ENCODE measurements at regions not wholly inside any gene's neighbourhood (a gene's known extent, or its start where the extent isn't known, plus 50 kb on each side); places are given as distances from the start of the nearest gene placed in this dataset.

GRCh38 chr2:82694431-82694830 lies 1764.6 kb downstream of the SUCLG1 start:
- ATAC-seq (no peak), DNase-seq (ENCODE audit: low spot score in 2 of 2) (no peak)
- H3K36me3 Mint-ChIP-seq, result no peaks in the 10 kb centered on the region

GRCh38 chr2:82690757-82691411 lies 1768.2 kb downstream of the SUCLG1 start:
- ATAC-seq, result no peak

More at GRCh38 chr2:82694431-82694830, 1764.6 kb downstream of the SUCLG1 start:
- no peak overlapping the region for H3K27ac Mint-ChIP-seq
- H3K9me3 Mint-ChIP-seq, result peaks cover 0 to 8% of the 10 kb centered on the region in 2 donors

DNA sequence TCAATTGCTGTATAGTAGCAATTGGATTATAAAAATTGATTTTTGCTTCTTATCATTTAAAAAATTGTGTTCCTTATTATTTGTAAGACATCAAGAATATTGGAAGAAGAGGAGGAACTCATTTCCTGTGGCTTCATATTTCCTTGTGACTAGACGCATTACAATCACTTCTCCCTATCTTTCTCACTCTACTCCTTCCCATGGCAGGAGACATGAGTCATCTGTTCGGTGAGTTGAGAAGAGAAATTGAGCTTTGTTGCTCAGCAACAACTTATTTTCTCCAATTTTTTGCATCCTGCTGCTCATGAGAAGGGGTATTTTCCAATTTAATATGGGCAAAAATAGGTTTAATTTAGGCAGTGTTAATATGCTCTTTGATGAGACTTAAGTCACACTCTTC lies 1783.9 kb downstream of the SUCLG1 start:
- H3K36me3 Mint-ChIP-seq, result no peaks in the 10 kb centered on the region
- H3K27ac Mint-ChIP-seq, result no peak overlapping the region
- H3K9me3 Mint-ChIP-seq, result peaks cover 0 to 7% of the 10 kb centered on the region in 2 donors
- no peak for ATAC-seq
- no peak for DNase-seq (ENCODE audit: low spot score in 2 of 2)

More at GRCh38 chr2:82690757-82691411, 1768.2 kb downstream of the SUCLG1 start:
- DNase-seq (ENCODE audit: low spot score in 2 of 2), result no peak
- no peaks in the 10 kb centered on the region for H3K36me3 Mint-ChIP-seq
- H3K9me3 Mint-ChIP-seq, result peaks cover 0 to 4% of the 10 kb centered on the region in 2 donors
- no peak overlapping the region for H3K27ac Mint-ChIP-seq

DNA sequence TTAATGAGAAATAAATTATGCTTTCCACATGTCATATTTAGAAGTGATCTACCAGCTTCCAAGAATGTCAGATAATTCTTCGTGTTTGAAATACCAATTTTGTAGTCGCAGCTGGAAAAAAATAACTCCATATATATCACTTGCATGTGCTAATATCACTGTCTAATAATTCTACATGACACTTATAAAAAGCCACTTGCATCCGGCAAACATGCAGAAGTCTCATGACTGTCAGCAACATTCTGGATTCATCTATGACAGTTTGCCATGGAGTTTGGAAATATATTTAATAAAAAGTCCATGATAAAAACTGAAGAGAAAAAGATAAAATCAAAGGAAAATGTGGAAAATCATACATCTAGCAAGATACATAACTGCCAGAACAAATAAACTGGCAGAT lies 1784.4 kb downstream of the SUCLG1 start:
- H3K36me3 Mint-ChIP-seq, result no peaks in the 10 kb centered on the region
- DNase-seq (ENCODE audit: low spot score in 2 of 2) (no peak), ATAC-seq (no peak)
- peaks cover 0 to 7% of the 10 kb centered on the region in 2 donors for H3K9me3 Mint-ChIP-seq
- no peak overlapping the region for H3K27ac Mint-ChIP-seq

DNA sequence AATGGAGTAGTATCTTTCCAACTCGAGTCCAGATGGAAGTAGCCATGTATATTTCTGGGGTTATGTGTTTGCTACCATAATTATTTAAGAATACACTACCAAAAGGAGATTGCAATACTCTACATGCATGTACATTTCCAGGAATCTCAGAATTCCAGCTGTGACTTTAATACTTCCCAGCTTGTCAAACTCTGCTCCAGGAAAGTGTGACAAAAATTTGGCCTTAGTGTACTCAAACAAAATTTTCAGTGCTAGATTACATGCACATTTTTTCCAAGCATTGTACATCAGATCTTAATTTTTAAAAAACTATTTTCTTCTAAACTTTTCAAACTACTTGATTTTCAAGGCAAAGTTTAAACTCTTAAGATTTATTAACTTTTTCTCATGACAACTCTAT lies 1791.6 kb downstream of the SUCLG1 start:
- DNase-seq (ENCODE audit: low spot score in 2 of 2) (no peak), ATAC-seq (no peak)
- Mint-ChIP-seq H3K9me3 (peaks cover 6 to 12% of the 10 kb centered on the region in 2 donors), H3K27ac (no peak overlapping the region), H3K36me3 (no peaks in the 10 kb centered on the region)

- DNase-seq (ENCODE audit: low spot score in 2 of 2) (no peak), ATAC-seq (no peak)
- Mint-ChIP-seq H3K27ac (no peak overlapping the region), H3K9me3 (peaks cover 6 to 12% of the 10 kb centered on the region in 2 donors), H3K36me3 (no peaks in the 10 kb centered on the region)
Observed at GRCh38 chr2:82665691-82666090, 1793.4 kb downstream of the SUCLG1 start.

GRCh38 chr2:82657106-82657505 lies 1802.0 kb downstream of the SUCLG1 start:
- Mint-ChIP-seq H3K9me3 (peaks cover 5 to 10% of the 10 kb centered on the region in 2 donors), H3K36me3 (peaks cover 0 to 5% of the 10 kb centered on the region in 2 donors), H3K27ac (no peak overlapping the region)
- DNase-seq (ENCODE audit: low spot score in 2 of 2) (no peak), ATAC-seq (no peak)

GRCh38 chr2:82656420-82656819 lies 1802.7 kb downstream of the SUCLG1 start:
- Mint-ChIP-seq H3K36me3 (peaks cover 0 to 5% of the 10 kb centered on the region in 2 donors), H3K27ac (no peak overlapping the region), H3K9me3 (peaks cover 12 to 17% of the 10 kb centered on the region in 2 donors)
- no peak for DNase-seq (ENCODE audit: low spot score in 2 of 2)
- no peak for ATAC-seq

GRCh38 chr2:82652117-82652516 lies 1807.0 kb downstream of the SUCLG1 start:
- DNase-seq (ENCODE audit: low spot score in 2 of 2) (no peak), ATAC-seq (no peak)
- H3K9me3 Mint-ChIP-seq, result peaks cover 31 to 32% of the 10 kb centered on the region in 2 donors
- H3K27ac Mint-ChIP-seq, result no peak overlapping the region
- H3K36me3 Mint-ChIP-seq, result peaks cover 0 to 3% of the 10 kb centered on the region in 2 donors

GRCh38 chr2:82650038-82650437 lies 1809.0 kb downstream of the SUCLG1 start:
- peaks cover 38 to 47% of the 10 kb centered on the region in 2 donors for H3K9me3 Mint-ChIP-seq
- H3K27ac Mint-ChIP-seq, result no peak overlapping the region
- ATAC-seq, result no peak
- DNase-seq (ENCODE audit: low spot score in 2 of 2), result no peak
- peaks cover 0 to 7% of the 10 kb centered on the region in 2 donors for H3K36me3 Mint-ChIP-seq

GRCh38 chr2:82641598-82642180 lies 1817.4 kb downstream of the SUCLG1 start:
- Mint-ChIP-seq H3K27ac (no peak overlapping the region), H3K9me3 (peaks cover 31 to 45% of the 10 kb centered on the region in 2 donors), H3K36me3 (peaks cover 6 to 25% of the 10 kb centered on the region in 2 donors)
- ATAC-seq, result no peak
- DNase-seq (ENCODE audit: low spot score in 2 of 2), result no peak

DNA sequence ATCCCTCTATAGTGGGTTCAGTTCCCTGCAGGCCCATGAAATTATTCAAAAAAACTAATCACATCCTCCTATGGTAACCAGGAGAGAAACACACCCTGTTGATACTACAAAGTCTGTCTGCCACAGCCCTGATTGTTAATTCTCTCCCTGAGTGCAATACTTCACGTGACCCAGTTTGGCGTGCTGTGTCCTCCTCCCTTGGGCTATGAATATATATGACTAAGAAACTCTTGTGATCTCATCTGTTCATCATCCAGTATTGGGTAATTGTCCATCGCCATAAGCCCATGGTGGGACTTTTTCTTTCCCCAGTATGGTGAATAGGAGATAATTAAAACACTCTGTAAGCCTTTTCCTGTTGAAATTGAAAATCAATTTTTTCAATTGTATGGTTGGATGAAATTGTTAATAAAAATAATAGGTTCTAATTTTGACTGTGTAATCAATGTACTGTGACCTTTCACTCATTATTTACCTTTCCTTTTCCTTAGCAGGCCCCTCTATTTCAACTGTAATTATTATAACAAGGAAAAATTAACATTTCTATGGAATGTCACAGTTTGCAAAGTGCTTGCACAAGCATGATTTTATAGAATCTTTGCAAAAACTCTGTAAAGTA lies 1822.6 kb downstream of the SUCLG1 start:
- peaks cover 21 to 30% of the 10 kb centered on the region in 2 donors for H3K9me3 Mint-ChIP-seq

DNA sequence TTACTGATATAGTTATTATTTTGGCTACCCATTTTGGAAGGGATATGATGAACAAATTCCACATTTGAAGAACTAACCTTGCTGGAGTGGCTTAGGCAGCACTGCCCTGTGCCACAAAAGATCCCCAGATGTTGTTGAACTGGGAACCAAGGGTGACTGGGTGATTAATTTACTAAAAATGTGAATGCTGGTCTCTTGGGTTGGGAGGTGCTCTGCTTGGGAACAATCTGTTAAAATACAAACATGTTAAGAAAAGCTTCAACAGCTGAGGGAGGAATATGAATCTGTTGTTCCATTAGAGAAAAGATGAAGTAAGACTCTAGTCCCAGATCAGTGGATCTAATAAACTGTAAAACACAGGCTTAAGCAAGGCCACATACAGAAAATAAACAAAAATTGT lies 1860.1 kb downstream of the SUCLG1 start:
- ATAC-seq (no peak), DNase-seq (ENCODE audit: low spot score in 2 of 2) (no peak)
- peaks cover 17 to 18% of the 10 kb centered on the region in 2 donors for H3K9me3 Mint-ChIP-seq
- H3K27ac Mint-ChIP-seq, result no peak overlapping the region
- no peaks in the 10 kb centered on the region for H3K36me3 Mint-ChIP-seq

More for the DNA sequence above, 1822.6 kb downstream of the SUCLG1 start:
- DNase-seq (ENCODE audit: low spot score in 2 of 2) (no peak), ATAC-seq (no peak)
- Mint-ChIP-seq H3K36me3 (peaks cover 0 to 6% of the 10 kb centered on the region in 2 donors), H3K27ac (peak overlapping the region in 1 of 2 donors; percentile 13)

GRCh38 chr2:82596581-82596980 lies 1862.5 kb downstream of the SUCLG1 start:
- DNase-seq (ENCODE audit: low spot score in 2 of 2), result no peak
- peaks cover 17 to 18% of the 10 kb centered on the region in 2 donors for H3K9me3 Mint-ChIP-seq

DNA sequence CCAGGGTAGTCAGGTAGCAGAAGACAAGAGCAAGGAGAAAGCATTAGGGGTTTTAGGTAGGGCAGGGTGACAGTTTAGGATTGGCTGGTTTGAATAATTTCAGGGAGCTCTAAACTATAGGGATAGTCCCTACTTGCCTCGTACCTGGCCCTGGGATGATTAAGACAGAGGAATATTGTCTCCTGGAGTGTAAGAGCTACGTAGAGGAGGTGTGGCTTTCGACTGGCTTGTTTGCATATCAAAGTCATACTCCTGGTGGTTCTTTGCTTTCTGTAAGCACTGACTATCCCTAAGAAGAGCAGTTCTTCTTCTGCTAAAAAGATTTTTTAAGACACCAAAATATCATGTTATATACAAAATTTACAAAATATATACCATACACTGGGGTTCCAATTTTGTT lies 1867.4 kb downstream of the SUCLG1 start:
- Mint-ChIP-seq H3K9me3 (peaks cover 22 to 28% of the 10 kb centered on the region in 2 donors), H3K27ac (no peak overlapping the region), H3K36me3 (no peaks in the 10 kb centered on the region)
- DNase-seq (ENCODE audit: low spot score in 2 of 2), result no peak
- no peak for ATAC-seq

More at GRCh38 chr2:82596581-82596980, 1862.5 kb downstream of the SUCLG1 start:
- Mint-ChIP-seq H3K36me3 (no peaks in the 10 kb centered on the region), H3K27ac (peak overlapping the region in 1 of 2 donors; percentile 92)
- ATAC-seq, result no peak

GRCh38 chr2:82576656-82577055 lies 1882.4 kb downstream of the SUCLG1 start:
- Mint-ChIP-seq H3K9me3 (peaks cover 8 to 12% of the 10 kb centered on the region in 2 donors), H3K36me3 (no peaks in the 10 kb centered on the region), H3K27ac (no peak overlapping the region)
- ATAC-seq (no peak), DNase-seq (ENCODE audit: low spot score in 2 of 2) (no peak)

DNA sequence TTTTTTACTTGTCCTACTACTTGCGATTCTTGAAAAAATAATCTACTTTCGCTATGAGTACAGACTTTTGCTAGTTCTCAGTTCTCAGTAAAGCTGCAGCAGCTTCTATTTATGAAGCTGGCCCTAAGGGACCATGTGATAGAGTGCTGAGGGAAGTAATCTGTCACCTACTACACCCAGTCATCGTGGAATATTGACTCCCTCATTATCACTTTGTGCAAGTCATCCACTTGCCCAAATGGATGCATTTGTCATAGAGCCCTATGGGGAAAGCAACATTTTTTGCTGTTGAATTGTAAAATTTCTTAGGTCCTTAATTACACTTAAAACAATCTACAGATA lies 1919.8 kb downstream of the SUCLG1 start:
- Mint-ChIP-seq H3K27ac (no peak overlapping the region), H3K36me3 (no peaks in the 10 kb centered on the region), H3K9me3 (peaks cover 10 to 19% of the 10 kb centered on the region in 2 donors)
- DNase-seq (ENCODE audit: low spot score in 2 of 2), result no peak
- no peak for ATAC-seq

Data from activated naive CD4-positive, alpha-beta T cell treated with anti-CD3 and anti-CD28 coated beads, Interleukin-2, amount 50 U/mL, for 72 hours (primary cell).